ENCODE measurements at regions not wholly inside any gene's neighbourhood (a gene's known extent, or its start where the extent isn't known, plus 50 kb on each side); places are given as distances from the start of the nearest gene placed in this dataset.

GRCh38 chr7:19852192-19852591 is 78.8 kb upstream of the TMEM196 start:
- no peak overlapping the region for H3K27ac ChIP-seq
- TF ChIP-seq ZFX (IDR thresholded peaks at IDR 0.05), result no peak
- TF ChIP-seq, protein P1, sequence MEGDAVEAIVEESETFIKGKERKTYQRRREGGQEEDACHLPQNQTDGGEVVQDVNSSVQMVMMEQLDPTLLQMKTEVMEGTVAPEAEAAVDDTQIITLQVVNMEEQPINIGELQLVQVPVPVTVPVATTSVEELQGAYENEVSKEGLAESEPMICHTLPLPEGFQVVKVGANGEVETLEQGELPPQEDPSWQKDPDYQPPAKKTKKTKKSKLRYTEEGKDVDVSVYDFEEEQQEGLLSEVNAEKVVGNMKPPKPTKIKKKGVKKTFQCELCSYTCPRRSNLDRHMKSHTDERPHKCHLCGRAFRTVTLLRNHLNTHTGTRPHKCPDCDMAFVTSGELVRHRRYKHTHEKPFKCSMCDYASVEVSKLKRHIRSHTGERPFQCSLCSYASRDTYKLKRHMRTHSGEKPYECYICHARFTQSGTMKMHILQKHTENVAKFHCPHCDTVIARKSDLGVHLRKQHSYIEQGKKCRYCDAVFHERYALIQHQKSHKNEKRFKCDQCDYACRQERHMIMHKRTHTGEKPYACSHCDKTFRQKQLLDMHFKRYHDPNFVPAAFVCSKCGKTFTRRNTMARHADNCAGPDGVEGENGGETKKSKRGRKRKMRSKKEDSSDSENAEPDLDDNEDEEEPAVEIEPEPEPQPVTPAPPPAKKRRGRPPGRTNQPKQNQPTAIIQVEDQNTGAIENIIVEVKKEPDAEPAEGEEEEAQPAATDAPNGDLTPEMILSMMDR (conservative IDR thresholded peaks at IDR 0.05), result no peak

DNA sequence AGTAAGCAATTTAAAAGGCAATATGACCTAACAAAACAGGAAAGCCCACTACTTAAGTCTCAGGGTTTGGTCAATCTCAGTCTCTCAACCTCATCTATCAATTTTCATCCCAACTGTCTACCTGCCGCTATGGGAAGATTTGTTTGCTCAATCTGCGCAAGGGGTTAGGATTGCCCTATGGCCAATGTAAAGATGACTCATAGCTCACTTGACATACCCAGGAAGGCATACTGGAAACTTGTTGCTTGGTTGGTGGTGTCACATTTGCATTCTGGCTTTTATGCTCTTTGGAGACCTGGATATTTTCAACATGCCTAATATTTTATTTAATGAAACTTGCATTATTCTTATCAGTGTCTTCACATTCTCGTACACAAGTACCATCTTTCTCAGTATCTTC is 78.1 kb upstream of the TMEM196 start:
- TF ChIP-seq, protein P1 (conservative IDR thresholded peaks at IDR 0.05), result no peak
- no peak for TF ChIP-seq ZFX (IDR thresholded peaks at IDR 0.05)
- H3K27ac ChIP-seq, result no peak overlapping the region

DNA sequence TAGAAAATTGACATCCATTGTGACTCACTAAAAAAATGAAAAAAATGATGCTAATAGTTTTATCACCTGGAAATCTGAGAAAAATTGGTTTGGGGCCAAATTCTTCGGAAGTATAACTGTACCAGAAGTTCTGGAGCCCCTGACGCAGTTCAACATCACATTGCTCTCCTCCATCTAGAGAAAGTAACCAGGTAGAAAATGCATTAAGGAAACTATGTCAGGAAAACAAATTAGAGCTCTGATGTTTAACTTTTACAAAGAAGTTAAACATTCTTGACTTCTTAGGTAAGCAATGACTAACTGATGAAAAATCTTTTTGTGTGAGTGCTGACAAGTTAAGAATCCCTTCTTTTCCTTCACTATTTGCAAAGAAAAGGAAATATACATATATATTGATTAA is 61.1 kb upstream of the TMEM196 start:
- H3K27ac ChIP-seq, result no peak overlapping the region
- TF ChIP-seq, protein P1 (conservative IDR thresholded peaks at IDR 0.05), result no peak
- TF ChIP-seq ZFX (IDR thresholded peaks at IDR 0.05), result no peak

DNA sequence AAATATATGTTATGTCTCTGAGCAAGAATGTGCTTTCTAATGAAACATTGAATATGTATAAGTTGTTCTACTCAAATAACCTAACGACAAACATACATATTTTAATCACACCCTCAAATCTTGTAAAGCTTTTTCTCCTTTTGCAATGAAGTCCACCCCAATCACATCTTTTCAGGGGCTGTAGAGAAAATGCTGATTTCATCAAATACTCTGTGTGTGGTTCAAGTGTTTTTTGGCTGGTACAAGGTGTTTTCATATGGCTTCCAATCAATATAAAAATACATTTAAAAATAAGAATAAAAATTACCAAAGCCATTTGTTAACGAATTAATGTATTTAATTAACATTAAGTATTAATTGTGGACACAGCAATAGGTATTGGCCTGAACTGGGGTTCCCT is 57.2 kb upstream of the TMEM196 start:
- TF ChIP-seq ZFX (IDR thresholded peaks at IDR 0.05), result no peak
- TF ChIP-seq, protein P1 (conservative IDR thresholded peaks at IDR 0.05), result no peak
- H3K27ac ChIP-seq, result no peak overlapping the region

Data from C4-2B (cell line).